Fibroblast of pulmonary artery (primary cell): ENCODE measurements at regions not wholly inside any gene's neighbourhood (a gene's known extent, or its start where the extent isn't known, plus 50 kb on each side); places are given as distances from the start of the nearest gene placed in this dataset.

ENCODE experiments used
- DNase-seq: peaks from one replicate; pipeline ENCODE4 v3.0.0-alpha.2; 2010; ENCODE audit warnings: low read depth
- H3K4me3 ChIP-seq: replicated peaks from 2 replicates; pipeline ENCODE4 v1.5.1; 2011; ENCODE audit warnings: low read depth, mild to moderate bottlenecking, control low read depth, low read length, moderate library complexity
- CTCF ChIP-seq: IDR thresholded peaks from 2 replicates; pipeline ENCODE4 v1.5.1; 2011; ENCODE audit warnings: mild to moderate bottlenecking, control low read depth, low read length, inconsistent platforms; ENCODE audit errors: missing control alignments

- no peak for TF ChIP-seq CTCF
- no peak for DNase-seq
- H3K4me3 ChIP-seq, result no peak overlapping the region
Measured at GRCh38 chr18:22307528-22307927, 110.2 kb downstream of the CTAGE1 start.

DNA sequence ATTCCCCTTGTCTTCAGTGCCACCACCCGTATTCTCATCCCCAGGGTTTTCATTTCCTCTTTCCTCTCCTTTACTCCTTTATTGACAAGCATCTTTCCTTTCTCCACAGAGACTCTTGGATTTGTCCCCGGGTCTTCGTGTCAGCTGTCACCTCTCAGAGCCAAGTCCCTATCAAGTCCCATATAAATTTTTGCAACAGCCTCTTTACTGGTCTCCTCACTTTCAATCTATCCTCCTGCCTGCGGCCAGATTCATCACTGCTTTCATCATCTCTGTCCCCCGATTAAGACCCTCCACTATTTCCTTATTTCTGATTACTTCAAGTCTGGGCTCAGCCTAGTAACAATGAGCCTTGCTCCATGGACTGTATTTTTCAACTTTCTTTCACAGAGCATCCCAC, 113.8 kb downstream of the CTAGE1 start:
- TF ChIP-seq CTCF, result no peak
- H3K4me3 ChIP-seq, result no peak overlapping the region
- DNase-seq, result no peak

- no peak overlapping the region for H3K4me3 ChIP-seq
- no peak for TF ChIP-seq CTCF
- no peak for DNase-seq
Measured at GRCh38 chr18:22302144-22302543, 115.6 kb downstream of the CTAGE1 start.

DNA sequence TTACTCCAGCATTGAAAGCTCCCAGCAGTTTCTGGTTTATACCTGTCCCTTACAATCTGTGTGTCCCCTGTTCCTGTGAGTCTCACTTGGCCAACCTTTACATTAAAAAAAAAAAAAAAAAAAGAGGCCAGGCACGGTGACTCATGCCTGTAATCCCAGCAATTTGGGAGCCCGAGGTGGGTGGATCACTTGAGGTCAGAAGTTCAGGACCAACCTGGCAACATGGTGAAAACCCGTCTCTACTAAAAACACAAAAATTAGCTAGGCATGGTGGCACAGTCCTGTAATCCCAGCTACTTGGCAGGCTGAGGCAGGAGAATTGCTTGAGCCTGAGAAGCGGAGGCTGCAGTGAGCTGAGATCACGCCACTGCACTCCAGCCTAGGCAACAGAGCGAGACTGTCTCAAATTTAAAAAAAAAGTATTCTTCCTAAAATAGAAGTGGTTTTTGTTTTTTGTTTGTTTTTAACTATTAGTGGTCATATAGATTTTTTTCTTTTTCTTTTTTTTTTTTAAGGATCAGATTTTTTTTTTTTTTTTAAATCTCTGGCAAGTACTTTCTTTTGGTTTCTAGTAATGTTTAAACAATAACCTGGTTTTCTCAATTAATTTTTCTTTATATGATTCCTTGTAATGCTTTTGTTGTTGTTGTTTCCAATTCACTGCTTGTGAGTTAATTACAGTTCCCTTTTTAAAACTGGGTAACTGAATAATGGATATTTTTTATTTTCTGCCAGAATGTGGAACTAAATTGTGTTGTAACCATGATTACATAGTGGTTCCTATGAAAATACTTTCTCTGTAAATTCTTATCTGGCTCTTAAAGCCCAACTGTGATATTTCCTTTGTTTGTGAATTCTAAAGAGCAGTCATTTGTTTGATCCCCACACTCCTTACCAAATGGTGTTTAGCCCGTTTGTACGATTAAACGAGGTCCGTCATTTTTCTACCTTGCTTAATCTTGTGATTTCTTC, 116.8 kb downstream of the CTAGE1 start:
- no peak for TF ChIP-seq CTCF
- H3K4me3 ChIP-seq, result no peak overlapping the region
- DNase-seq, result peak; percentile 51

GRCh38 chr18:22297008-22297407, 120.7 kb downstream of the CTAGE1 start:
- H3K4me3 ChIP-seq, result no peak overlapping the region
- no peak for DNase-seq
- no peak for TF ChIP-seq CTCF

DNA sequence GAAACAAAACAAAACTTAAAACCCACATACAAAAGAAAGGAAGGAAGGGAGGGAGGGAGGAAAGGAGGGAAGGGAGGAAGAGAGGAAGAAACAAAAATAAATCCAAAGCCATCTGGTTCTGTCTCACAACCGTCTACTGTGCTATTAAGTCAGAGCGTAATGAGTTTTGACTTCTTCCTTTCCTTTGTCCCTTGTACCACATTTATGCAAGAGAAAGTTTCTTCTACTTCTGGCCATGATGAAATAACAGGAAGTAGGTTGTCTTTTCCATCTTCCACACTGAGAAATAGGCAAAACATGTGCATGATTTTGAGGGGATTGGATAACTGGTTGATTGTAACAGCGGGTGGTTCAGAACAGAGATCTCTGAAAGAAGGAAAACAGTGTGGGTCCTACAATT, 121.4 kb downstream of the CTAGE1 start:
- H3K4me3 ChIP-seq, result no peak overlapping the region
- no peak for TF ChIP-seq CTCF
- DNase-seq, result no peak

DNA sequence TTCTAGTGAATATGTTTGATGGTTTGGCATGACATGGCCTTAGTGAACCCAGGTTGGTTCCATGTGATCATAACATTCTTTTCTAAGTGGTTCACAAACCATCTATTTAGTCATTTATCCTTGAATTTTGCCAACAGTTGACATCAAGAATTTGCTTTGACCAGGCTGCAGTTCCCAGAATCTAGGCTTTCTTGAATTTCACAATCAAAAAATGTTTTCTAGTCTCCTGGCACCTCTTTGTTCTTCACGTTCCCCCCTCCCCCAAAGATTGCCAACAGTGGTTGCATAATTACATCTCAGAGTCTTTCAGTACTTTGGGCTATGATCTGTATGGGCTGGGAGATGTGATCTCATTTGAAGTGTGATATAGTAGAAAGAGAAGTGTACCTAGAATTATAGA, 124.0 kb downstream of the GATA6 start:
- TF ChIP-seq CTCF, result no peak
- H3K4me3 ChIP-seq, result no peak overlapping the region
- peak; percentile 90 for DNase-seq
